ENCODE measurements at regions not wholly inside any gene's neighbourhood (a gene's known extent, or its start where the extent isn't known, plus 50 kb on each side); places are given as distances from the start of the nearest gene placed in this dataset.
A peak's percentile ranks its signal among the peaks of the same experiment; 100 is the strongest.

DNA sequence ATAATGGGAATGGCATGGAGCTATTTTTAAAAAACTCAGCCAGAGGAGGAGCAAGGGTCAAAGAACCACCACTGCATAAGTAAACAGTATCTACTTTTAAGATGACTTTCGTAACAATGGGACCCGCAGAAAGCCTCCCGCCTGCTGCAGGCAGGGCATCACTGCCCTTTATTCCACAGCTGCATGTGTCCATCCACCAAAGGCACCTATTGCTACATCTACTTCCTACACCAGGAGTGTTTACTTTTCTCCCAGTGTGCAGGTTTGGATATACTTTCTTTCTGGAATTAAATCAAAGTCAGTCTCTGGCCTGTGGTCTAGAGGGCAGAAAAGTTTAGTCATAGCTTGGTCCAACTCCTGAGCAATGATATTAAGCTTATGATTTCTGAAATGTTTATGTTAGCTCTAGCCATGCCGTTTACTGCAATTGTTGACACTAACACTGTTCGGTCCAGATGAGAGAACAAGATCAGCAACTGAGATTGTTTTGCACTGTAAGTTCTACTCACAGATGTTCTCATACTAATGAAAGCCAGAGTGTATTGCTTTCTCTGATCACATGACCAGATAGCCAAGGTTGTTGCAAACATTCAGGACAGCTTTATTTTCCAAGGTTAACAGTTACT is 391.5 kb downstream of the FGF10 start (continued):
- TF ChIP-seq ZNF615 (CRISPR knock-in tag; IDR thresholded peaks at IDR 0.05; ENCODE audit: borderline replicate concordance) (no peak), TRIM24 (CRISPR knock-in tag; IDR thresholded peaks at IDR 0.05) (peak; percentile 89), KLF9 (CRISPR knock-in tag; IDR thresholded peaks at IDR 0.05; ENCODE audit: low read depth) (no peak), TBP (CRISPR knock-in tag; IDR thresholded peaks at IDR 0.05) (no peak), ZNF446 (CRISPR knock-in tag; IDR thresholded peaks at IDR 0.05) (no peak), TCF12 (IDR thresholded peaks at IDR 0.05) (no peak), TCF12 (CRISPR knock-in tag; IDR thresholded peaks at IDR 0.05) (peak; percentile 94; the same call in 1 of the 2 replicates), ZNF3 (CRISPR knock-in tag; IDR thresholded peaks at IDR 0.05) (no peak), HMG20B (CRISPR knock-in tag; conservative IDR thresholded peaks at IDR 0.05) (peak; percentile 98), MIXL1 (CRISPR knock-in tag; IDR thresholded peaks at IDR 0.05) (peak; percentile 76; the same call in 1 of the 2 replicates), GATA4 (IDR thresholded peaks at IDR 0.05; ENCODE audit: borderline replicate concordance, low read depth) (no peak), TEAD2 (CRISPR knock-in tag; IDR thresholded peaks at IDR 0.05) (no peak), RBM39 (IDR thresholded peaks at IDR 0.05; ENCODE audit: low read depth, low read length, poor library complexity, severe bottlenecking) (no peak), TP53 (CRISPR knock-in tag; conservative IDR thresholded peaks at IDR 0.05) (no peak), NR3C1 (CRISPR knock-in tag; IDR thresholded peaks at IDR 0.05) (no peak)
- TF ChIP-seq, protein P1, sequence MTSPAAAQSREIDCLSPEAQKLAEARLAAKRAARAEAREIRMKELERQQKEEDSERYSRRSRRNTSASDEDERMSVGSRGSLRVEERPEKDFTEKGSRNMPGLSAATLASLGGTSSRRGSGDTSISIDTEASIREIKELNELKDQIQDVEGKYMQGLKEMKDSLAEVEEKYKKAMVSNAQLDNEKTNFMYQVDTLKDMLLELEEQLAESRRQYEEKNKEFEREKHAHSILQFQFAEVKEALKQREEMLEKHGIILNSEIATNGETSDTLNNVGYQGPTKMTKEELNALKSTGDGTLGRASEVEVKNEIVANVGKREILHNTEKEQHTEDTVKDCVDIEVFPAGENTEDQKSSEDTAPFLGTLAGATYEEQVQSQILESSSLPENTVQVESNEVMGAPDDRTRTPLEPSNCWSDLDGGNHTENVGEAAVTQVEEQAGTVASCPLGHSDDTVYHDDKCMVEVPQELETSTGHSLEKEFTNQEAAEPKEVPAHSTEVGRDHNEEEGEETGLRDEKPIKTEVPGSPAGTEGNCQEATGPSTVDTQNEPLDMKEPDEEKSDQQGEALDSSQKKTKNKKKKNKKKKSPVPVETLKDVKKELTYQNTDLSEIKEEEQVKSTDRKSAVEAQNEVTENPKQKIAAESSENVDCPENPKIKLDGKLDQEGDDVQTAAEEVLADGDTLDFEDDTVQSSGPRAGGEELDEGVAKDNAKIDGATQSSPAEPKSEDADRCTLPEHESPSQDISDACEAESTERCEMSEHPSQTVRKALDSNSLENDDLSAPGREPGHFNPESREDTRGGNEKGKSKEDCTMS (CRISPR knock-in tag; conservative IDR thresholded peaks at IDR 0.05) = no peak
- TF ChIP-seq, protein P2, sequence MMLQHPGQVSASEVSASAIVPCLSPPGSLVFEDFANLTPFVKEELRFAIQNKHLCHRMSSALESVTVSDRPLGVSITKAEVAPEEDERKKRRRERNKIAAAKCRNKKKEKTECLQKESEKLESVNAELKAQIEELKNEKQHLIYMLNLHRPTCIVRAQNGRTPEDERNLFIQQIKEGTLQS (CRISPR knock-in tag; IDR thresholded peaks at IDR 0.05) = no peak; the same call in 1 of the 2 replicates
- TF ChIP-seq, protein P3, sequence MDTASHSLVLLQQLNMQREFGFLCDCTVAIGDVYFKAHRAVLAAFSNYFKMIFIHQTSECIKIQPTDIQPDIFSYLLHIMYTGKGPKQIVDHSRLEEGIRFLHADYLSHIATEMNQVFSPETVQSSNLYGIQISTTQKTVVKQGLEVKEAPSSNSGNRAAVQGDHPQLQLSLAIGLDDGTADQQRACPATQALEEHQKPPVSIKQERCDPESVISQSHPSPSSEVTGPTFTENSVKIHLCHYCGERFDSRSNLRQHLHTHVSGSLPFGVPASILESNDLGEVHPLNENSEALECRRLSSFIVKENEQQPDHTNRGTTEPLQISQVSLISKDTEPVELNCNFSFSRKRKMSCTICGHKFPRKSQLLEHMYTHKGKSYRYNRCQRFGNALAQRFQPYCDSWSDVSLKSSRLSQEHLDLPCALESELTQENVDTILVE (CRISPR knock-in tag; IDR thresholded peaks at IDR 0.05) = peak; percentile 67; the same call in 1 of the 2 replicates
- TF ChIP-seq, protein P4, sequence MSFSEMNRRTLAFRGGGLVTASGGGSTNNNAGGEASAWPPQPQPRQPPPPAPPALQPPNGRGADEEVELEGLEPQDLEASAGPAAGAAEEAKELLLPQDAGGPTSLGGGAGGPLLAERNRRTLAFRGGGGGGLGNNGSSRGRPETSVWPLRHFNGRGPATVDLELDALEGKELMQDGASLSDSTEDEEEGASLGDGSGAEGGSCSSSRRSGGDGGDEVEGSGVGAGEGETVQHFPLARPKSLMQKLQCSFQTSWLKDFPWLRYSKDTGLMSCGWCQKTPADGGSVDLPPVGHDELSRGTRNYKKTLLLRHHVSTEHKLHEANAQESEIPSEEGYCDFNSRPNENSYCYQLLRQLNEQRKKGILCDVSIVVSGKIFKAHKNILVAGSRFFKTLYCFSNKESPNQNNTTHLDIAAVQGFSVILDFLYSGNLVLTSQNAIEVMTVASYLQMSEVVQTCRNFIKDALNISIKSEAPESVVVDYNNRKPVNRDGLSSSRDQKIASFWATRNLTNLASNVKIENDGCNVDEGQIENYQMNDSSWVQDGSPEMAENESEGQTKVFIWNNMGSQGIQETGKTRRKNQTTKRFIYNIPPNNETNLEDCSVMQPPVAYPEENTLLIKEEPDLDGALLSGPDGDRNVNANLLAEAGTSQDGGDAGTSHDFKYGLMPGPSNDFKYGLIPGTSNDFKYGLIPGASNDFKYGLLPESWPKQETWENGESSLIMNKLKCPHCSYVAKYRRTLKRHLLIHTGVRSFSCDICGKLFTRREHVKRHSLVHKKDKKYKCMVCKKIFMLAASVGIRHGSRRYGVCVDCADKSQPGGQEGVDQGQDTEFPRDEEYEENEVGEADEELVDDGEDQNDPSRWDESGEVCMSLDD (CRISPR knock-in tag; IDR thresholded peaks at IDR 0.05; ENCODE audit: borderline replicate concordance) = no peak
- TF ChIP-seq, protein P5, sequence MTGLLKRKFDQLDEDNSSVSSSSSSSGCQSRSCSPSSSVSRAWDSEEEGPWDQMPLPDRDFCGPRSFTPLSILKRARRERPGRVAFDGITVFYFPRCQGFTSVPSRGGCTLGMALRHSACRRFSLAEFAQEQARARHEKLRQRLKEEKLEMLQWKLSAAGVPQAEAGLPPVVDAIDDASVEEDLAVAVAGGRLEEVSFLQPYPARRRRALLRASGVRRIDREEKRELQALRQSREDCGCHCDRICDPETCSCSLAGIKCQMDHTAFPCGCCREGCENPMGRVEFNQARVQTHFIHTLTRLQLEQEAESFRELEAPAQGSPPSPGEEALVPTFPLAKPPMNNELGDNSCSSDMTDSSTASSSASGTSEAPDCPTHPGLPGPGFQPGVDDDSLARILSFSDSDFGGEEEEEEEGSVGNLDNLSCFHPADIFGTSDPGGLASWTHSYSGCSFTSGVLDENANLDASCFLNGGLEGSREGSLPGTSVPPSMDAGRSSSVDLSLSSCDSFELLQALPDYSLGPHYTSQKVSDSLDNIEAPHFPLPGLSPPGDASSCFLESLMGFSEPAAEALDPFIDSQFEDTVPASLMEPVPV (CRISPR knock-in tag; IDR thresholded peaks at IDR 0.05) = no peak
- TF ChIP-seq, protein P6, sequence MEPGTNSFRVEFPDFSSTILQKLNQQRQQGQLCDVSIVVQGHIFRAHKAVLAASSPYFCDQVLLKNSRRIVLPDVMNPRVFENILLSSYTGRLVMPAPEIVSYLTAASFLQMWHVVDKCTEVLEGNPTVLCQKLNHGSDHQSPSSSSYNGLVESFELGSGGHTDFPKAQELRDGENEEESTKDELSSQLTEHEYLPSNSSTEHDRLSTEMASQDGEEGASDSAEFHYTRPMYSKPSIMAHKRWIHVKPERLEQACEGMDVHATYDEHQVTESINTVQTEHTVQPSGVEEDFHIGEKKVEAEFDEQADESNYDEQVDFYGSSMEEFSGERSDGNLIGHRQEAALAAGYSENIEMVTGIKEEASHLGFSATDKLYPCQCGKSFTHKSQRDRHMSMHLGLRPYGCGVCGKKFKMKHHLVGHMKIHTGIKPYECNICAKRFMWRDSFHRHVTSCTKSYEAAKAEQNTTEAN (CRISPR knock-in tag; conservative IDR thresholded peaks at IDR 0.05) = no peak; the same call in 1 of the 2 replicates

All from HepG2 (cell line).